Mesothelial cell of epicardium (in vitro differentiated cells): ENCODE measurements at regions not wholly inside any gene's neighbourhood (a gene's known extent, or its start where the extent isn't known, plus 50 kb on each side); places are given as distances from the start of the nearest gene placed in this dataset.

Experiments
- DNase-seq, 2 experiments: peaks; one replicate each; pipeline ENCODE4 v3.0.0; 2021; ENCODE audit warnings: low spot score in 2 of 2; ENCODE audit not compliant: unreplicated experiment in 2 of 2
- H3K27ac Mint-ChIP-seq: 2 replicates; pipeline ENCODE4 v1.8.0; 2021; ENCODE audit warnings: mixed read lengths
- H3K27me3 Mint-ChIP-seq: 2 replicates; pipeline ENCODE4 v1.8.0; 2021; ENCODE audit warnings: low read depth, mixed read lengths
- H3K36me3 Mint-ChIP-seq: 2 replicates; pipeline ENCODE4 v1.8.0; 2021; ENCODE audit warnings: mixed read lengths
- H3K4me1 Mint-ChIP-seq: 2 replicates; pipeline ENCODE4 v1.8.0; 2021; ENCODE audit warnings: mixed read lengths
- H3K4me3 Mint-ChIP-seq: 2 replicates; pipeline ENCODE4 v1.8.0; 2021; ENCODE audit warnings: mild to moderate bottlenecking, moderate library complexity, mixed read lengths
- H3K9me3 Mint-ChIP-seq: 2 replicates; pipeline ENCODE4 v1.8.0; 2021; ENCODE audit warnings: mixed read lengths
- CTCF ChIP-seq: fragments of 200-600 bp; sonication (generic); IDR thresholded peaks from one replicate; pipeline ENCODE4 v1.5.0; 2021; ENCODE audit warnings: antibody characterized with exemption; ENCODE audit not compliant: unreplicated experiment

DNA sequence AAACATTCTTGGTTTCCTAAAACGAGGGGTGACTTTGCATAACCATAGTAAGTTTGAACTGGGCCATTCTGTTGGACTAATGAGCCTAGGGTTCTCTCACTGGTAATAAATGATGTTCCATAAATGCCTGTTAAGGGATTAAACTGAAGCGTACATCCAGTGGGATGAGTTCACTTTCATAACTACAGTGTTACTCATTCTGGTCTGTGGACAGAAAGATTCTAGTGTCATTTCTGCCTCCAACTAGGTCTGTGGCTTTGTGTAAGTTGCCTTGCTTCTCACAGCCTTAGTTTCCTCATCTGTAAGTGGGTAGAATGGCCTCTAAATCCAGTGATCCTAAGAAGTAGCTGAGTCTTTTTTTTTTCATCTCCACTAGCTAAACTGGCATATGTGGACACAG lies 1860.6 kb upstream of the PIK3C3 start:
- H3K4me1 Mint-ChIP-seq, result peaks cover 10% of the 10 kb centered on the region
- peaks cover 12% of the 10 kb centered on the region for H3K27me3 Mint-ChIP-seq
- DNase-seq, result no peak
- no peaks in the 10 kb centered on the region for H3K9me3 Mint-ChIP-seq
- no peak overlapping the region for H3K27ac Mint-ChIP-seq
- TF ChIP-seq CTCF, result no peak
- no peak overlapping the region for H3K4me3 Mint-ChIP-seq
- H3K36me3 Mint-ChIP-seq, result no peaks in the 10 kb centered on the region

DNA sequence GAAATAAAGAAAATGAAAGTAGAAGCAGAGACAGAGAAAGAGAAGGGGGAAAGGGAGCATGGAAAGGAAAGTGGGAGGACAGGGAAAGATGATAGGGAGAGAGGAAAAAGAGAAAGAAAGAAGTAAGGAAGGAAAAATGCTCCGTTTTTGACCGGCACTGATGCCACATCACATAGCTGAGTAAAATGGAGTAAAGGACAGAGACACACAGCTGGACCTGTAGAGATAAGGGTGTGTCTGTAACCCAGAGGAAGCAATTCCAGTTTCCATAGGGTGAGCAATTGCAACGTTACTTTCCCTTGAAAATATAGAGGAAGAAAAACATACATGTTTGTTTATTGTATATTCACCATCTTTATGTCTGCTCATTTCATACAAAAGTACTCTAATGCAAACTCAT lies 1866.9 kb upstream of the PIK3C3 start:
- no peak for TF ChIP-seq CTCF
- no peaks in the 10 kb centered on the region for H3K9me3 Mint-ChIP-seq
- H3K27ac Mint-ChIP-seq, result no peak overlapping the region
- H3K4me1 Mint-ChIP-seq, result peaks cover 4% of the 10 kb centered on the region
- DNase-seq, result no peak
- peaks cover under 1% of the 10 kb centered on the region for H3K27me3 Mint-ChIP-seq
- no peak overlapping the region for H3K4me3 Mint-ChIP-seq
- H3K36me3 Mint-ChIP-seq, result no peaks in the 10 kb centered on the region

DNA sequence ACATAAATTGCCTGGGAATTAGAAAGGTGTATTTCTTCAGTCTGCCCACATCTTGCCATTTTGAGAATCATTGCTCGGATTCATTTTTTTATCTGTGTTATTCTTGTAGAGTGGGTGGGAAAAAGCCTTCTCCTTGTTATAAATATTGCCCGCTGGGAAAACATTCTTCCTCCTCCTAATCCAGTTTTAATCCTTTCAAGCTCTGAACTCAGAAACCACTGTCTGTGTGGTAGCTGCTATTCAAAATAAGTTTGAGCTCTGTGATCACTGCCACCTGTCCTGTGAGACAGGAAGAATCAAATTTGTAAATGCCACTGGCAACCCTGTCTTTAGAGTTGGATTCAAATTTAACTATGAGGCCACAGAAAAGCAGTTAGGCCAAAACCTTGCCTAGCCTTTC lies 1875.2 kb upstream of the PIK3C3 start:
- no peaks in the 10 kb centered on the region for H3K4me1 Mint-ChIP-seq
- H3K36me3 Mint-ChIP-seq, result no peaks in the 10 kb centered on the region
- TF ChIP-seq CTCF, result no peak
- no peak overlapping the region for H3K4me3 Mint-ChIP-seq
- no peak overlapping the region for H3K27ac Mint-ChIP-seq
- H3K27me3 Mint-ChIP-seq, result peaks cover 2% of the 10 kb centered on the region
- DNase-seq, result no peak
- H3K9me3 Mint-ChIP-seq, result no peaks in the 10 kb centered on the region

- DNase-seq, result no peak
- no peak for TF ChIP-seq CTCF
- Mint-ChIP-seq H3K36me3 (no peaks in the 10 kb centered on the region), H3K27me3 (no peaks in the 10 kb centered on the region), H3K4me1 (no peaks in the 10 kb centered on the region), H3K4me3 (no peak overlapping the region), H3K9me3 (peaks cover 4% of the 10 kb centered on the region), H3K27ac (no peak overlapping the region)
Measured at GRCh38 chr18:40075616-40076015, 1879.4 kb upstream of the PIK3C3 start.

DNA sequence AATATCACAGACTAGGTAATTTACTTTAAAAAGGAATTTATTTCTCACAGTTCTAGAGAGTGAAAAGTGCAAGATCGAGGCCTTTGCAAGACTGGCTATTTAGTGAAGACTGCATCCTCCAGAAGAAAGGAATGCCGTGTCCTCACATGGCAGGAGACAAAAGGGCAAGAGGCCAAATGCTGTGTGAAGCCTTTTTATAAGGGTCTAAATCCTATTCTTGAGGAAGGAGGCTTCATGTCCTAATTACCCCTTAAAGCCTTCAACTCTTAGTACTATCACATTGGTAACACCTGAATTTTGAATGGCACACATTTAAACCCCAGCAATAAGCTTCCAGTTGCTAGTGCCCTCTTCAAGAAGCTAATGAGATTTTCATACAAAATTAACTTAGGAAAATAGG lies 1882.3 kb upstream of the PIK3C3 start:
- Mint-ChIP-seq H3K4me3 (no peak overlapping the region), H3K4me1 (no peaks in the 10 kb centered on the region), H3K27me3 (no peaks in the 10 kb centered on the region), H3K9me3 (peaks cover 10% of the 10 kb centered on the region), H3K27ac (no peak overlapping the region), H3K36me3 (no peaks in the 10 kb centered on the region)
- DNase-seq, result no peak
- TF ChIP-seq CTCF, result no peak

DNA sequence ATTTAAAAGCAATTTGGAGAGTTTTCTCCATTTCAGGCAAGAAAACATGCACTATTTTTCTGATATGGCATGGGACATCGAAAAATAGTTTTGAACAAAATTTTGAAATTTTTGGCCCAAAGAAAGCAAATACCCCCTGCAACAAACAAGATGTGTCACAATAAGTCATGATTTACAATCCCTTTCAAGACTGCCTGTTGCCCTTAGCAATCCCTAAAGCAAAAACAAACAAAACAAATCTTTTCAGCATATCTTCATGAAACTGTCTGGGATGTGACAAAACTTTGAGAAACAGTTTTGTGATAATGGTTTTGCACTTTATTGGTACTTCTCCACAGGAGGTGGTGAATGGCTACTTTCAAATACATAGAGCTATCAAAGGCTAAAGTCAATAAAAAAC lies 1888.7 kb upstream of the PIK3C3 start:
- H3K4me3 Mint-ChIP-seq, result no peak overlapping the region
- H3K4me1 Mint-ChIP-seq, result no peaks in the 10 kb centered on the region
- DNase-seq, result no peak
- no peaks in the 10 kb centered on the region for H3K36me3 Mint-ChIP-seq
- no peak overlapping the region for H3K27ac Mint-ChIP-seq
- TF ChIP-seq CTCF, result no peak
- no peaks in the 10 kb centered on the region for H3K27me3 Mint-ChIP-seq
- H3K9me3 Mint-ChIP-seq, result peaks cover 10% of the 10 kb centered on the region
